MM.1S (cell line): ENCODE measurements at regions not wholly inside any gene's neighbourhood (a gene's known extent, or its start where the extent isn't known, plus 50 kb on each side); places are given as distances from the start of the nearest gene placed in this dataset.

Experiments
- DNase-seq: peaks from one replicate; pipeline ENCODE4 v3.0.0-alpha.2; 2015
- H2AFZ ChIP-seq: fragments of 300-600 bp; sonication (generic); 2 replicates; pipeline ENCODE4 v1.6.0; 2016; ENCODE audit warnings: antibody characterized with exemption, low read length
- H3F3A ChIP-seq: fragments of 300-600 bp; sonication (generic); 2 replicates; pipeline ENCODE4 v1.6.1; 2016; ENCODE audit warnings: mild to moderate bottlenecking, antibody characterized with exemption, low read length, moderate library complexity, mixed read lengths; ENCODE audit not compliant: insufficient read depth
- H3K27ac ChIP-seq: fragments of 300-600 bp; sonication (generic); 2 replicates; pipeline ENCODE4 v1.5.1; 2016; ENCODE audit warnings: mild to moderate bottlenecking, low read length
- H3K27me3 ChIP-seq: fragments of 300-600 bp; sonication (generic); replicated peaks from 2 replicates; pipeline ENCODE4 v1.6.0; 2016; ENCODE audit warnings: low read length; ENCODE audit not compliant: insufficient read depth
- H3K36me3 ChIP-seq: fragments of 300-600 bp; sonication (generic); replicated peaks from 2 replicates; pipeline ENCODE4 v1.6.1; 2016; ENCODE audit warnings: mild to moderate bottlenecking, low read length, mixed read lengths; ENCODE audit not compliant: insufficient read depth
- H3K4me1 ChIP-seq: fragments of 300-600 bp; sonication (generic); 2 replicates; pipeline ENCODE4 v1.6.1; 2016; ENCODE audit warnings: low read length, mixed read lengths
- H3K4me2 ChIP-seq: fragments of 300-600 bp; sonication (generic); 2 replicates; pipeline ENCODE4 v1.6.0; 2016; ENCODE audit warnings: low read depth, low read length
- H3K4me3 ChIP-seq: fragments of 300-600 bp; sonication (generic); 2 replicates; pipeline ENCODE4 v1.5.1; 2016; ENCODE audit warnings: low read length, mixed read lengths
- H3K79me2 ChIP-seq: fragments of 300-600 bp; sonication (generic); 2 replicates; pipeline ENCODE4 v1.6.1; 2016; ENCODE audit warnings: mixed run types, low read length, mixed read lengths
- H3K9ac ChIP-seq: fragments of 300-600 bp; sonication (generic); 2 replicates; pipeline ENCODE4 v1.6.1; 2016; ENCODE audit warnings: low read length, mixed read lengths
- H3K9me2 ChIP-seq: fragments of 300-600 bp; sonication (generic); replicated peaks from 2 replicates; pipeline ENCODE4 v1.6.1; 2016; ENCODE audit warnings: mild to moderate bottlenecking, low read length, mixed read lengths; ENCODE audit not compliant: insufficient read depth
- H3K9me3 ChIP-seq: fragments of 300-600 bp; sonication (generic); replicated peaks from 2 replicates; pipeline ENCODE4 v1.6.1; 2016; ENCODE audit warnings: mild to moderate bottlenecking, low read length, mixed read lengths; ENCODE audit not compliant: insufficient read depth
- H4K20me1 ChIP-seq: fragments of 300-600 bp; sonication (generic); 2 replicates; pipeline ENCODE4 v1.6.1; 2016; ENCODE audit warnings: mild to moderate bottlenecking, low read length, moderate library complexity, mixed read lengths; ENCODE audit not compliant: insufficient read depth
- CTCF ChIP-seq: fragments of 300-600 bp; sonication (generic); IDR thresholded peaks from 2 replicates; pipeline ENCODE4 v1.5.1; 2016; ENCODE audit warnings: antibody characterized with exemption, low read length, mixed read lengths
- EZH2 ChIP-seq: fragments of 300-600 bp; sonication (generic); optimal IDR thresholded peaks from 2 replicates; pipeline ENCODE3; 2017; ENCODE audit warnings: low read depth, mild to moderate bottlenecking, antibody characterized with exemption, low read length, mixed read lengths
- EZH2phosphoT487 ChIP-seq: fragments of 300-600 bp; sonication (generic); IDR thresholded peaks from 2 replicates; pipeline ENCODE4 v1.6.1; 2018; ENCODE audit warnings: antibody characterized with exemption, low read length

GRCh38 chr7:142321391-142321790 lies 63.5 kb upstream of the PRSS58 start:
- Histone ChIP-seq H3K9me2 (no peaks in the 10 kb centered on the region), H3F3A (no peaks in the 10 kb centered on the region), H2AFZ (no peak overlapping the region), H3K36me3 (no peaks in the 10 kb centered on the region), H3K4me2 (no peak overlapping the region), H3K9ac (no peak overlapping the region), H4K20me1 (no peaks in the 10 kb centered on the region), H3K9me3 (no peaks in the 10 kb centered on the region), H3K4me3 (no peak overlapping the region), H3K27me3 (no peaks in the 10 kb centered on the region), H3K79me2 (no peaks in the 10 kb centered on the region), H3K4me1 (no peaks in the 10 kb centered on the region), H3K27ac (no peak overlapping the region)
- TF ChIP-seq CTCF (no peak), EZH2phosphoT487 (no peak), EZH2 (no peak)
- DNase-seq, result no peak

- no peak overlapping the region for H3K9ac ChIP-seq
- H3F3A ChIP-seq, result no peaks in the 10 kb centered on the region
- H3K36me3 ChIP-seq, result no peaks in the 10 kb centered on the region
- DNase-seq, result no peak
- H4K20me1 ChIP-seq, result no peaks in the 10 kb centered on the region
- H3K27ac ChIP-seq, result no peak overlapping the region
- H3K27me3 ChIP-seq, result no peaks in the 10 kb centered on the region
- TF ChIP-seq EZH2phosphoT487 (no peak), CTCF (no peak), EZH2 (no peak)
- H3K9me2 ChIP-seq, result no peaks in the 10 kb centered on the region
- H2AFZ ChIP-seq, result no peak overlapping the region
- no peaks in the 10 kb centered on the region for H3K9me3 ChIP-seq
- H3K79me2 ChIP-seq, result no peaks in the 10 kb centered on the region
- no peak overlapping the region for H3K4me2 ChIP-seq
- no peaks in the 10 kb centered on the region for H3K4me1 ChIP-seq
- H3K4me3 ChIP-seq, result no peak overlapping the region
These were observed 63.0 kb upstream of the PRSS58 start for GRCh38 chr7:142320883-142321282.

- no peak overlapping the region for H3K27ac ChIP-seq
- no peaks in the 10 kb centered on the region for H3K4me1 ChIP-seq
- H3K9me2 ChIP-seq, result no peaks in the 10 kb centered on the region
- no peak overlapping the region for H2AFZ ChIP-seq
- H3K4me2 ChIP-seq, result no peak overlapping the region
- no peaks in the 10 kb centered on the region for H3K79me2 ChIP-seq
- no peak overlapping the region for H3K4me3 ChIP-seq
- H3K9me3 ChIP-seq, result no peaks in the 10 kb centered on the region
- H3F3A ChIP-seq, result no peaks in the 10 kb centered on the region
- no peak overlapping the region for H3K9ac ChIP-seq
- no peaks in the 10 kb centered on the region for H3K36me3 ChIP-seq
- TF ChIP-seq CTCF, result peak; percentile 60
- no peak for TF ChIP-seq EZH2phosphoT487
- no peak for TF ChIP-seq EZH2
- peak; percentile 31 for DNase-seq
- no peaks in the 10 kb centered on the region for H4K20me1 ChIP-seq
- H3K27me3 ChIP-seq, result no peaks in the 10 kb centered on the region
These were observed 62.1 kb upstream of the PRSS58 start for GRCh38 chr7:142319970-142320369.
